ENCODE measurements at regions not wholly inside any gene's neighbourhood (a gene's known extent, or its start where the extent isn't known, plus 50 kb on each side); places are given as distances from the start of the nearest gene placed in this dataset.

GRCh38 chr6:126581316-126581715 is 241.4 kb downstream of the CENPW start:
- H3K36me3 ChIP-seq (ENCODE audit: control insufficient read depth in 1 of 2, insufficient read depth in 2 of 2, low read length in 2 of 2), result no peaks in the 10 kb centered on the region
- no peaks in the 10 kb centered on the region for H3K79me2 ChIP-seq (ENCODE audit: insufficient read depth, low read length)
- no peaks in the 10 kb centered on the region for H3K4me1 ChIP-seq (ENCODE audit: control insufficient read depth in 1 of 2, insufficient read depth in 2 of 2, low read length in 2 of 2)
- ChIA-PET RAD21 (ENCODE audit: low non-redundant PET in 1 of 2, low total read pairs in 2 of 2, uncharacterized antibody in 2 of 2, unreplicated experiment in 2 of 2) (interaction anchor here in 1 of 2 experiments (0.6 kb wide), 1 partner anchor 51 kb away, joined by 4 read pairs; no protein-coding TSS in a partner anchor), POLR2A (no interaction called here), CTCF (no interaction called here)
- ATAC-seq (no peak), DNase-seq (ENCODE audit: low read depth, low spot score) (no peak)
- H3K9me2 ChIP-seq (ENCODE audit: insufficient read depth), result no peaks in the 10 kb centered on the region
- intact Hi-C loops (cut with micrococcal nuclease), result no loop called here
- H3K9ac ChIP-seq (ENCODE audit: low read length), result no peak overlapping the region
- no peaks in the 10 kb centered on the region for H3K27me3 ChIP-seq (ENCODE audit: insufficient read depth, low read length)
- TF ChIP-seq TCF7L2 (IDR thresholded peaks at IDR 0.05; ENCODE audit: borderline replicate concordance, extremely low read depth, insufficient read depth, insufficient read length), result no peak
- TF ChIP-seq SIN3A (IDR thresholded peaks at IDR 0.05; ENCODE audit: low read depth), result no peak
- no peak for TF ChIP-seq SRF (IDR thresholded peaks at IDR 0.05; ENCODE audit: low read depth)
- TF ChIP-seq ZNF274 (IDR thresholded peaks at IDR 0.05; ENCODE audit: low read depth, low read length), result no peak
- TF ChIP-seq POLR2AphosphoS5 (IDR thresholded peaks at IDR 0.05; ENCODE audit: low read depth, low read length), result no peak
- TF ChIP-seq MAX (IDR thresholded peaks at IDR 0.05), result no peak
- TF ChIP-seq SP1 (IDR thresholded peaks at IDR 0.05; ENCODE audit: low read depth), result no peak
- TF ChIP-seq EZH2 (IDR thresholded peaks at IDR 0.05), result no peak
- TF ChIP-seq YY1 (IDR thresholded peaks at IDR 0.05; ENCODE audit: extremely low read depth, insufficient replicate concordance, low read depth, low read length), result no peak
- TF ChIP-seq JUND (IDR thresholded peaks at IDR 0.05), result no peak
- TF ChIP-seq CBX3 (IDR thresholded peaks at IDR 0.05; ENCODE audit: low read depth), result no peak
- TF ChIP-seq, protein P1, sequence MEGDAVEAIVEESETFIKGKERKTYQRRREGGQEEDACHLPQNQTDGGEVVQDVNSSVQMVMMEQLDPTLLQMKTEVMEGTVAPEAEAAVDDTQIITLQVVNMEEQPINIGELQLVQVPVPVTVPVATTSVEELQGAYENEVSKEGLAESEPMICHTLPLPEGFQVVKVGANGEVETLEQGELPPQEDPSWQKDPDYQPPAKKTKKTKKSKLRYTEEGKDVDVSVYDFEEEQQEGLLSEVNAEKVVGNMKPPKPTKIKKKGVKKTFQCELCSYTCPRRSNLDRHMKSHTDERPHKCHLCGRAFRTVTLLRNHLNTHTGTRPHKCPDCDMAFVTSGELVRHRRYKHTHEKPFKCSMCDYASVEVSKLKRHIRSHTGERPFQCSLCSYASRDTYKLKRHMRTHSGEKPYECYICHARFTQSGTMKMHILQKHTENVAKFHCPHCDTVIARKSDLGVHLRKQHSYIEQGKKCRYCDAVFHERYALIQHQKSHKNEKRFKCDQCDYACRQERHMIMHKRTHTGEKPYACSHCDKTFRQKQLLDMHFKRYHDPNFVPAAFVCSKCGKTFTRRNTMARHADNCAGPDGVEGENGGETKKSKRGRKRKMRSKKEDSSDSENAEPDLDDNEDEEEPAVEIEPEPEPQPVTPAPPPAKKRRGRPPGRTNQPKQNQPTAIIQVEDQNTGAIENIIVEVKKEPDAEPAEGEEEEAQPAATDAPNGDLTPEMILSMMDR (IDR thresholded peaks at IDR 0.05 in 2 of 3, conservative IDR thresholded peaks at IDR 0.05 in 1 of 3; ENCODE audit: borderline replicate concordance in 1 of 3, insufficient read depth in 1 of 3, low read depth in 2 of 3, low read length in 2 of 3), result no peak
- no peak overlapping the region for H3K4me3 ChIP-seq (replicated peaks in 1 of 2; ENCODE audit: low read depth in 1 of 2, low read length in 2 of 2)
- no peaks in the 10 kb centered on the region for H3K9me3 ChIP-seq (ENCODE audit: control insufficient read depth in 1 of 2, insufficient read depth in 1 of 2, low read depth in 1 of 2, low read length in 2 of 2)
- H3K4me2 ChIP-seq (ENCODE audit: low read length), result no peak overlapping the region
- no TSS peak for BruUV-seq (replicated peaks)
- no peak overlapping the region for H2AFZ ChIP-seq (ENCODE audit: low read depth, low read length, poor library complexity, severe bottlenecking)
- no peak overlapping the region for H3K27ac ChIP-seq (ENCODE audit: low read depth, low read length)
- H4K20me1 ChIP-seq (ENCODE audit: insufficient read depth), result no peaks in the 10 kb centered on the region
